Thoracic aorta (tissue), 2 donors: ENCODE measurements at regions not wholly inside any gene's neighbourhood (a gene's known extent, or its start where the extent isn't known, plus 50 kb on each side); places are given as distances from the start of the nearest gene placed in this dataset.
A peak's percentile ranks its signal among the peaks of the same experiment; 100 is the strongest.

ENCODE experiments used
- ATAC-seq: fragments of 150-250 bp; one replicate; pipeline ENCODE4 v1.8.0; 2017; ENCODE audit warnings: low read depth; ENCODE audit not compliant: insufficient number of reproducible peaks, low FRiP score
- DNase-seq: peaks from one replicate; pipeline ENCODE4 v3.0.0-alpha.2; 2020; ENCODE audit warnings: low spot score
- H3K27ac ChIP-seq, 2 donors: fragments of 200-600 bp; sonication (generic); 1 replicate in 1 of 2; 2 replicates in 1 of 2; pipeline ENCODE4 v1.5.1; 2016; ENCODE audit warnings: mild to moderate bottlenecking in 2 of 2, moderate library complexity in 2 of 2
- H3K27me3 ChIP-seq: fragments of 200-600 bp; sonication (generic); replicated peaks from 2 replicates; pipeline ENCODE4 v1.6.0; 2016; ENCODE audit warnings: mild to moderate bottlenecking; ENCODE audit not compliant: insufficient read depth
- H3K36me3 ChIP-seq: fragments of 200-600 bp; sonication (generic); one replicate; pipeline ENCODE4 v1.5.1; 2016
- H3K4me1 ChIP-seq, 2 donors: fragments of 200-600 bp; sonication (generic); 1 replicate in 1 of 2; 2 replicates in 1 of 2; pipeline versions ENCODE4 v1.5.1 to v1.6.0; 2016; ENCODE audit warnings: low read depth in 2 of 2, mild to moderate bottlenecking in 1 of 2; ENCODE audit not compliant: control insufficient read depth in 1 of 2
- H3K4me3 ChIP-seq: fragments of 200-600 bp; sonication (generic); 2 replicates; pipeline ENCODE4 v1.5.1; 2016; ENCODE audit warnings: mild to moderate bottlenecking
- H3K9me3 ChIP-seq: fragments of 200-600 bp; sonication (generic); 2 replicates; pipeline ENCODE4 v1.5.1; 2016
- CTCF ChIP-seq: fragments of 200-600 bp; sonication (generic); IDR thresholded peaks from one replicate; pipeline ENCODE4 v1.5.1; 2019; ENCODE audit warnings: antibody characterized with exemption

- no peak for DNase-seq
- Histone ChIP-seq H3K4me1 (peaks cover 0 to 8% of the 10 kb centered on the region in 2 donors), H3K4me3 (no peak overlapping the region), H3K27me3 (no peaks in the 10 kb centered on the region), H3K9me3 (no peaks in the 10 kb centered on the region), H3K27ac (no peak overlapping the region), H3K36me3 (no peaks in the 10 kb centered on the region)
- no peak for ATAC-seq
- TF ChIP-seq CTCF, result no peak
These were observed 398.2 kb upstream of the TPM1 start for GRCh38 chr15:62644216-62644888.

GRCh38 chr15:62644889-62645742 lies 397.4 kb upstream of the TPM1 start:
- ATAC-seq (no peak), DNase-seq (no peak)
- no peaks in the 10 kb centered on the region for H3K36me3 ChIP-seq
- H3K4me1 ChIP-seq, result peaks cover 0 to 12% of the 10 kb centered on the region in 2 donors
- H3K9me3 ChIP-seq, result no peaks in the 10 kb centered on the region
- H3K4me3 ChIP-seq, result no peak overlapping the region
- no peak overlapping the region for H3K27ac ChIP-seq
- TF ChIP-seq CTCF, result no peak
- no peaks in the 10 kb centered on the region for H3K27me3 ChIP-seq

GRCh38 chr15:62647202-62647842 lies 395.2 kb upstream of the TPM1 start:
- H3K9me3 ChIP-seq, result no peaks in the 10 kb centered on the region
- no peak overlapping the region for H3K27ac ChIP-seq
- peaks cover 0 to 12% of the 10 kb centered on the region in 2 donors for H3K4me1 ChIP-seq
- peaks cover 3% of the 10 kb centered on the region for H3K36me3 ChIP-seq
- H3K4me3 ChIP-seq, result no peak overlapping the region
- ATAC-seq (no peak), DNase-seq (no peak)
- no peaks in the 10 kb centered on the region for H3K27me3 ChIP-seq
- TF ChIP-seq CTCF, result no peak

GRCh38 chr15:62647843-62648505 lies 394.6 kb upstream of the TPM1 start:
- TF ChIP-seq CTCF, result no peak
- Histone ChIP-seq H3K4me3 (no peak overlapping the region), H3K27ac (no peak overlapping the region), H3K36me3 (peaks cover 9% of the 10 kb centered on the region), H3K27me3 (no peaks in the 10 kb centered on the region), H3K4me1 (peaks cover 0 to 12% of the 10 kb centered on the region in 2 donors), H3K9me3 (no peaks in the 10 kb centered on the region)
- ATAC-seq (no peak), DNase-seq (no peak)

- peak overlapping the region in 1 of 2 donors; percentile 37 for H3K27ac ChIP-seq
- ATAC-seq (no peak), DNase-seq (no peak)
These were observed 393.6 kb upstream of the TPM1 start for GRCh38 chr15:62648954-62649353.

More at GRCh38 chr15:62648954-62649353, 393.6 kb upstream of the TPM1 start:
- TF ChIP-seq CTCF, result peak; percentile 25
- Histone ChIP-seq H3K9me3 (no peaks in the 10 kb centered on the region), H3K36me3 (peaks cover 14% of the 10 kb centered on the region), H3K4me1 (peaks cover 0 to 12% of the 10 kb centered on the region in 2 donors), H3K4me3 (no peak overlapping the region), H3K27me3 (no peaks in the 10 kb centered on the region)
